ENCODE measurements at regions not wholly inside any gene's neighbourhood (a gene's known extent, or its start where the extent isn't known, plus 50 kb on each side); places are given as distances from the start of the nearest gene placed in this dataset.

- TF ChIP-seq CTCF (IDR thresholded peaks at IDR 0.05; ENCODE audit: insufficient read depth, low read length) = no peak
- no peak overlapping the region for H3K4me3 ChIP-seq (ENCODE audit: low read depth, low read length)
- no peak for DNase-seq (ENCODE audit: low read depth)
Measured at GRCh38 chr5:173772384-173773059, 115.6 kb upstream of the CPEB4 start.

- H3K4me3 ChIP-seq (ENCODE audit: low read depth, low read length) = no peak overlapping the region
- TF ChIP-seq CTCF (IDR thresholded peaks at IDR 0.05; ENCODE audit: insufficient read depth, low read length) = no peak
- DNase-seq (ENCODE audit: low read depth) = no peak
Measured at GRCh38 chr5:173774271-173774761, 113.8 kb upstream of the CPEB4 start.

GRCh38 chr5:173775261-173776197, 112.6 kb upstream of the CPEB4 start:
- TF ChIP-seq CTCF (IDR thresholded peaks at IDR 0.05; ENCODE audit: insufficient read depth, low read length) = no peak
- no peak for DNase-seq (ENCODE audit: low read depth)
- H3K4me3 ChIP-seq (ENCODE audit: low read depth, low read length) = no peak overlapping the region

GRCh38 chr5:173777149-173777548, 111.0 kb upstream of the CPEB4 start:
- DNase-seq (ENCODE audit: low read depth) = no peak
- no peak for TF ChIP-seq CTCF (IDR thresholded peaks at IDR 0.05; ENCODE audit: insufficient read depth, low read length)
- no peak overlapping the region for H3K4me3 ChIP-seq (ENCODE audit: low read depth, low read length)

- TF ChIP-seq CTCF (IDR thresholded peaks at IDR 0.05; ENCODE audit: insufficient read depth, low read length) = no peak
- no peak overlapping the region for H3K4me3 ChIP-seq (ENCODE audit: low read depth, low read length)
- DNase-seq (ENCODE audit: low read depth) = no peak
Measured at GRCh38 chr5:173777674-173778073, 110.5 kb upstream of the CPEB4 start.

- no peak for DNase-seq (ENCODE audit: low read depth)
- no peak for TF ChIP-seq CTCF (IDR thresholded peaks at IDR 0.05; ENCODE audit: insufficient read depth, low read length)
- H3K4me3 ChIP-seq (ENCODE audit: low read depth, low read length) = no peak overlapping the region
Measured at GRCh38 chr5:173778152-173778782, 109.9 kb upstream of the CPEB4 start.
